Esophagus mucosa (tissue), 1 donor: ENCODE measurements at regions not wholly inside any gene's neighbourhood (a gene's known extent, or its start where the extent isn't known, plus 50 kb on each side); places are given as distances from the start of the nearest gene placed in this dataset.

ENCODE experiments used
- ATAC-seq: fragments of 200-7000 bp; cut with Tn5 transposase; one replicate; pipeline ENCODE4 v1.9.1; 2020
- donor health status: DM: yes; HTN: yes; CAD: no.

- no peak for ATAC-seq
These were observed 1261.7 kb downstream of the EFNB2 start for GRCh38 chr13:105273665-105274222.

GRCh38 chr13:105272660-105273631 lies 1262.5 kb downstream of the EFNB2 start:
- no peak for ATAC-seq

GRCh38 chr13:105266615-105267014 lies 1268.8 kb downstream of the EFNB2 start:
- no peak for ATAC-seq

- no peak for ATAC-seq
These were observed 1272.9 kb downstream of the EFNB2 start for GRCh38 chr13:105262579-105262978.

- no peak for ATAC-seq
These were observed 1276.0 kb downstream of the EFNB2 start for GRCh38 chr13:105259426-105259825.

GRCh38 chr13:105255472-105255871 lies 1280.0 kb downstream of the EFNB2 start:
- ATAC-seq = no peak

GRCh38 chr13:105251293-105251692 lies 1284.2 kb downstream of the EFNB2 start:
- no peak for ATAC-seq

- ATAC-seq = no peak
These were observed 1287.6 kb downstream of the EFNB2 start for GRCh38 chr13:105247830-105248229.

GRCh38 chr13:105240371-105240770 lies 1295.1 kb downstream of the EFNB2 start:
- ATAC-seq = no peak

- no peak for ATAC-seq
These were observed 1303.0 kb downstream of the EFNB2 start for GRCh38 chr13:105232439-105232838.

GRCh38 chr13:105232006-105232405 lies 1303.5 kb downstream of the EFNB2 start:
- ATAC-seq = no peak

GRCh38 chr13:105231579-105231978 lies 1303.9 kb downstream of the EFNB2 start:
- ATAC-seq = no peak

- no peak for ATAC-seq
These were observed 1314.6 kb downstream of the EFNB2 start for GRCh38 chr13:105220881-105221280.

GRCh38 chr13:105220063-105220462 lies 1315.4 kb downstream of the EFNB2 start:
- ATAC-seq = no peak

- ATAC-seq = no peak
These were observed 1315.8 kb downstream of the EFNB2 start for GRCh38 chr13:105219651-105220050.

- ATAC-seq = no peak
These were observed 1322.0 kb downstream of the EFNB2 start for GRCh38 chr13:105213512-105213911.

GRCh38 chr13:105207572-105208293 lies 1327.7 kb downstream of the EFNB2 start:
- no peak for ATAC-seq

- ATAC-seq = no peak
These were observed 1333.1 kb downstream of the EFNB2 start for GRCh38 chr13:105202354-105202753.

GRCh38 chr13:105201351-105201750 lies 1334.1 kb downstream of the EFNB2 start:
- ATAC-seq = no peak

GRCh38 chr13:105200181-105200580 lies 1335.3 kb downstream of the EFNB2 start:
- ATAC-seq = no peak

GRCh38 chr13:105196052-105196451 lies 1339.4 kb downstream of the EFNB2 start:
- no peak for ATAC-seq

GRCh38 chr13:105193026-105193425 lies 1342.4 kb downstream of the EFNB2 start:
- ATAC-seq = no peak

- no peak for ATAC-seq
These were observed 1351.3 kb downstream of the EFNB2 start for GRCh38 chr13:105184201-105184600.
